Panc1 (cell line): ENCODE measurements at regions not wholly inside any gene's neighbourhood (a gene's known extent, or its start where the extent isn't known, plus 50 kb on each side); places are given as distances from the start of the nearest gene placed in this dataset.

Source experiments
- POLR2AphosphoS5 ChIP-seq: IDR thresholded peaks from 2 replicates; pipeline ENCODE4 v1.6.1; 2012; ENCODE audit warnings: mild to moderate bottlenecking, low read depth, low read length, moderate library complexity
- REST ChIP-seq, 2 experiments: IDR thresholded peaks; 2 replicates each; pipeline ENCODE4 v1.6.1; 2011 to 2012; ENCODE audit warnings: low read depth in 2 of 2, control low read depth in 1 of 2, low read length in 1 of 2, mild to moderate bottlenecking in 1 of 2, moderate library complexity in 1 of 2; ENCODE audit not compliant: insufficient read depth in 1 of 2
- TF ChIP-seq, protein P1 (sequence below): fragments of 450-650 bp; IDR thresholded peaks from 2 replicates; pipeline ENCODE4 v1.5.1; 2017; ENCODE audit warnings: mild to moderate bottlenecking

GRCh38 chr7:145106001-145106400 lies 270.1 kb upstream of the TPK1 start:
- TF ChIP-seq REST (IDR thresholded peaks at IDR 0.05; ENCODE audit: insufficient read depth in 1 of 2, low read depth in 2 of 2, low read length in 1 of 2) (no peak), POLR2AphosphoS5 (no peak)
- TF ChIP-seq, protein P1, sequence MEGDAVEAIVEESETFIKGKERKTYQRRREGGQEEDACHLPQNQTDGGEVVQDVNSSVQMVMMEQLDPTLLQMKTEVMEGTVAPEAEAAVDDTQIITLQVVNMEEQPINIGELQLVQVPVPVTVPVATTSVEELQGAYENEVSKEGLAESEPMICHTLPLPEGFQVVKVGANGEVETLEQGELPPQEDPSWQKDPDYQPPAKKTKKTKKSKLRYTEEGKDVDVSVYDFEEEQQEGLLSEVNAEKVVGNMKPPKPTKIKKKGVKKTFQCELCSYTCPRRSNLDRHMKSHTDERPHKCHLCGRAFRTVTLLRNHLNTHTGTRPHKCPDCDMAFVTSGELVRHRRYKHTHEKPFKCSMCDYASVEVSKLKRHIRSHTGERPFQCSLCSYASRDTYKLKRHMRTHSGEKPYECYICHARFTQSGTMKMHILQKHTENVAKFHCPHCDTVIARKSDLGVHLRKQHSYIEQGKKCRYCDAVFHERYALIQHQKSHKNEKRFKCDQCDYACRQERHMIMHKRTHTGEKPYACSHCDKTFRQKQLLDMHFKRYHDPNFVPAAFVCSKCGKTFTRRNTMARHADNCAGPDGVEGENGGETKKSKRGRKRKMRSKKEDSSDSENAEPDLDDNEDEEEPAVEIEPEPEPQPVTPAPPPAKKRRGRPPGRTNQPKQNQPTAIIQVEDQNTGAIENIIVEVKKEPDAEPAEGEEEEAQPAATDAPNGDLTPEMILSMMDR = no peak
